T-cell (primary cell): ENCODE measurements at regions not wholly inside any gene's neighbourhood (a gene's known extent, or its start where the extent isn't known, plus 50 kb on each side); places are given as distances from the start of the nearest gene placed in this dataset.
A peak's percentile ranks its signal among the peaks of the same experiment; 100 is the strongest.

Experiments
- ATAC-seq, 4 experiments: fragments of 200-7000 bp in 3 of 4; fragments of 150-1000 bp in 1 of 4; cut with Tn5 transposase; replicated peaks in 1 of 4; 1 replicate in 3 of 4; 2 replicates in 1 of 4; pipeline ENCODE4 v1.10.0; 2021; ENCODE audit warnings: moderate library complexity in 3 of 4, mild to moderate bottlenecking in 2 of 4, moderate number of reproducible peaks in 1 of 4
- CTCF ChIA-PET, 2 donors: fragments of 300-600 bp; sonication (Branson Sonifier 250); formaldehyde crosslinking; loops; one replicate each; lab custom pipeline; 2022; ENCODE audit warnings: antibody characterized with exemption in 2 of 2; lab: Charles Lee
- POLR2A ChIA-PET, 2 donors: fragments of 300-600 bp; sonication (Branson Sonifier 250); formaldehyde crosslinking; loops; one replicate each; lab custom pipeline; 2022; ENCODE audit warnings: antibody characterized with exemption in 2 of 2; lab: Charles Lee
- DNase-seq, 35 experiments: peaks; one replicate each; pipeline versions ENCODE4 v3.0.0 to v3.0.0-alpha.2; 2013 to 2023
- H3K27ac ChIP-seq: one replicate; pipeline ENCODE4 v1.5.1; 2013; ENCODE audit warnings: low read length
- H3K27me3 ChIP-seq, 2 experiments: replicated peaks in 1 of 2; 1 replicate in 1 of 2; 2 replicates in 1 of 2; pipeline versions ENCODE4 v1.6.1 to v1.7.0; 2013; ENCODE audit warnings: low read length in 1 of 2, mixed read lengths in 1 of 2; ENCODE audit not compliant: control insufficient read depth in 2 of 2, insufficient read depth in 2 of 2; ENCODE audit errors: extremely low read depth in 1 of 2
- H3K36me3 ChIP-seq, 2 donors: 1 replicate in 1 of 2; 2 replicates in 1 of 2; pipeline versions ENCODE4 v1.6.1 to v1.7.0; 2013; ENCODE audit warnings: low read length in 1 of 2; ENCODE audit not compliant: control insufficient read depth in 2 of 2, insufficient read depth in 1 of 2; ENCODE audit errors: extremely low read depth in 1 of 2
- H3K4me1 ChIP-seq, 2 experiments: 1 replicate in 1 of 2; 2 replicates in 1 of 2; pipeline versions ENCODE4 v1.6.1 to v1.7.0; 2013; ENCODE audit warnings: low read length in 2 of 2, mixed read lengths in 1 of 2; ENCODE audit not compliant: insufficient read depth in 2 of 2, control insufficient read depth in 1 of 2; ENCODE audit errors: extremely low read depth in 1 of 2
- H3K4me3 ChIP-seq, 2 donors: 1 replicate in 1 of 2; 2 replicates in 1 of 2; pipeline versions ENCODE4 v1.5.1 to v1.7.0; 2013; ENCODE audit warnings: mild to moderate bottlenecking in 2 of 2, low read length in 1 of 2, moderate library complexity in 1 of 2; ENCODE audit not compliant: control insufficient read depth in 1 of 2; ENCODE audit errors: extremely low read depth in 1 of 2
- H3K9me3 ChIP-seq: 2 replicates; pipeline ENCODE4 v1.7.0; 2013
- H3K27ac Mint-ChIP-seq, 2 donors: one replicate each; pipeline ENCODE4 v1.8.0; 2020 to 2021; ENCODE audit warnings: mild to moderate bottlenecking in 2 of 2, mixed read lengths in 2 of 2
- H3K27me3 Mint-ChIP-seq, 2 donors: one replicate each; pipeline ENCODE4 v1.8.0; 2021 to 2022; ENCODE audit warnings: mixed read lengths in 2 of 2
- H3K36me3 Mint-ChIP-seq: one replicate; pipeline ENCODE4 v1.8.0; 2021; ENCODE audit warnings: mixed read lengths
- H3K4me1 Mint-ChIP-seq, 3 donors: one replicate each; pipeline ENCODE4 v1.8.0; 2020 to 2022; ENCODE audit warnings: mixed read lengths in 3 of 3, mild to moderate bottlenecking in 1 of 3
- H3K4me3 Mint-ChIP-seq, 3 donors: one replicate each; pipeline ENCODE4 v1.8.0; 2020 to 2022; ENCODE audit warnings: mild to moderate bottlenecking in 3 of 3, mixed read lengths in 3 of 3, moderate library complexity in 3 of 3
- H3K9me3 Mint-ChIP-seq, 3 donors: one replicate each; pipeline ENCODE4 v1.8.0; 2020 to 2022; ENCODE audit warnings: mixed read lengths in 3 of 3
- WGBS: methylation state at CpG from one replicate; pipeline ENCODE4 v1.1.5; 2013; ENCODE audit warnings: missing lambda C conversion rate; ENCODE audit not compliant: insufficient coverage; 5-methylcytosine and 5-hydroxymethylcytosine counted together

DNA sequence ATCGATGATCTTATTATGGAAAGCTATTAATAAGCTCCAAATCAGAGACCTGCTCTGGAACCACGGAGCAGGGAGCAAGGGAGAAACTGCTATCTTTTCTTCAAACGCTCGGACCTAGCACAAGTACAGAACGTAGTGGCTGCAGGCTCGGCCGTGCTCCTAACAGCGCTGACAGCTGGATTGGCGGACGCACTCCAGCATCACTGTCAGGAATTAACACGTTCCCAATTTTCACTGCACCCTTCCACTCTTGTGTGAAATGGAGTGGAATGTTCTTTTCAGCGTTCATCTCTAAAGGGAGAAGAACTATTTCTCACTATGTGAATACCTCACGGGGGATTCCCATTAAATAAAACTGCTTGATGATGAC, 106.9 kb downstream of the ZNF281 start:
- H3K9me3 ChIP-seq, result no peaks in the 10 kb centered on the region
- H3K27ac ChIP-seq, result peak overlapping the region; percentile 63
- POLR2A ChIA-PET, result no interaction called here
- Mint-ChIP-seq H3K27me3 (peaks cover 0 to 5% of the 10 kb centered on the region in 2 donors), H3K36me3 (no peaks in the 10 kb centered on the region), H3K4me1 (peaks cover 18 to 33% (median 23%) of the 10 kb centered on the region in 3 donors), H3K9me3 (no peaks in the 10 kb centered on the region), H3K27ac (peak overlapping the region; percentile 85 to 91), H3K4me3 (peak overlapping the region; percentile 87 to 92 (median 90))
- ATAC-seq (no peak), DNase-seq (peak in 1 of 35 experiments; percentile 11)
- no peaks in the 10 kb centered on the region for H3K27me3 ChIP-seq
- CTCF ChIA-PET, result interaction anchor here (1.5 to 1.7 kb wide), 2 partner anchors 23 to 619 kb away, joined by 3 to 6 read pairs; no protein-coding TSS in a partner anchor
- H3K4me1 ChIP-seq, result peaks cover 5 to 9% of the 10 kb centered on the region in 2 experiments
- peak overlapping the region; percentile 55 to 88 for H3K4me3 ChIP-seq
- no peaks in the 10 kb centered on the region for H3K36me3 ChIP-seq
- WGBS, result 82% methylated on average over 5 of the region's 13 CpGs

DNA sequence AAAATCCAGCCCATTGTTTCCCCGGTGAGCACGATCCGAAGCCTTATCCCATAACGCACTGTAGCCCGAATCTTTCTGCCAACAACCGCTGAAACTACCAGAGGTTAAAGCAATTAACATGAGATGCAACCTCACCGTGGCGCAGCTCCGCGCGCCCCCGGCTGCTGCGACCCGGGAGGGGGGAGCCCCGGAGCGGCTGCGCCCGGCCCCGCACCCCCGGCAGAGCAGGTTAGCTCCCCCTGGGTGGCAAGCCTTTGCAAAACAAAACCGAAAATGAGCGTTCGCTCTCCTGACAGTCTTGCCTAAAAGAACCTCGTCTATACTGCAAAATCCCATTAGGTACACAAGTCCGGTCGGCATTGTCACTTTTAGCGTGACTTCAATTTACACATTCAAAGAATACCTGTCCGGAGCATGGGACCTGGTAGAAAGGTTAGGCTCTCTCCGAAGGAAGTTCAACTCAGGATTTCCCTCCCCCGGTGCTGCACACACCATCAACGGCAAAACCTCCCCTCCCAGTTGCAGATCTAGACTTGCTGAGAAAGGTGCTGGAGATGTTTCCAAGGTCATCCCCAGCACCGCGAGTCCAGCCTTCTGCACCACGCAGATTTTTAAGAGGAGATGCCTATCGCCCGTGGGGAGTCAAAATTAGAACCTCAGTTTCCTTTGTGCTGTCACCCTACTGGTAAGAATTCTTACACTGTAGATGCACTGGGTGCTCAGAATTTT, 107.5 kb downstream of the ZNF281 start:
- Mint-ChIP-seq H3K4me3 (peak overlapping the region; percentile 87 to 92 (median 90)), H3K36me3 (no peaks in the 10 kb centered on the region), H3K27ac (peak overlapping the region; percentile 85 to 91), H3K27me3 (peaks cover 0 to 5% of the 10 kb centered on the region in 2 donors), H3K4me1 (peaks cover 14 to 31% (median 22%) of the 10 kb centered on the region in 3 donors), H3K9me3 (no peaks in the 10 kb centered on the region)
- no peaks in the 10 kb centered on the region for H3K27me3 ChIP-seq
- ChIA-PET POLR2A (interaction anchor here in 1 of 2 donors (0.6 to 0.7 kb wide), 2 partner anchors 114 to 1519 kb away, joined by 3 to 16 read pairs; no protein-coding TSS in a partner anchor), CTCF (interaction anchor here (0.6 to 1.7 kb wide), 6 partner anchors 22 to 618 kb away, joined by 3 to 6 read pairs (median 4); no protein-coding TSS in a partner anchor)
- DNase-seq, result peak; percentile 46 to 82 (median 64)
- under 1% methylated on average over 23 of the region's 36 CpGs for WGBS
- peaks cover 4 to 9% of the 10 kb centered on the region in 2 experiments for H3K4me1 ChIP-seq
- H3K9me3 ChIP-seq, result no peaks in the 10 kb centered on the region
- no peaks in the 10 kb centered on the region for H3K36me3 ChIP-seq
- peak overlapping the region; percentile 63 for H3K27ac ChIP-seq
- peak; percentile 92 to 97 (median 94) for ATAC-seq
- peak overlapping the region; percentile 55 to 88 for H3K4me3 ChIP-seq

DNA sequence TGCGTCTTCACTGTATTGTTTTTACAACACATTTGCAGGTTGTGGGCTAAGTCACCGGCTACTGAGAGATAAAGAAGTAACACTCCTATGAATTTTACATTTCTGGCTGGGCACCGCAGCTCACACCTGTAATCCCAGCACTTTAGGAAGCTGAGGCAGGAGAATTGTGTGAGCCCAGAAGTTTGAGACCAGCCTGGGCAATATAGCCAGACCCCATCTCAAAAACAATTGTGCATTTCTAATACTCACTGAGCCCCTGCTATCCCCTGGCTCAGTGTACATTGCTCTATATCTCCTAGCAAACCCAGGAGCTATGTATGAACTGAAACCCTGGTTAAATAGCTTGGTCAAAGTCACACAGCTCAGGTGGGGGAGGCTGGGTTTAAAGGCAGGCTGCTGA, 108.7 kb downstream of the ZNF281 start:
- Mint-ChIP-seq H3K27me3 (peaks cover 0 to 5% of the 10 kb centered on the region in 2 donors), H3K36me3 (no peaks in the 10 kb centered on the region), H3K27ac (peak overlapping the region; percentile 46 to 91), H3K4me3 (peak overlapping the region; percentile 87 to 92 (median 90)), H3K9me3 (no peaks in the 10 kb centered on the region), H3K4me1 (peaks cover 7 to 25% (median 15%) of the 10 kb centered on the region in 3 donors)
- Histone ChIP-seq H3K4me1 (peaks cover 0 to 9% of the 10 kb centered on the region in 2 experiments), H3K36me3 (no peaks in the 10 kb centered on the region), H3K9me3 (no peaks in the 10 kb centered on the region), H3K27ac (no peak overlapping the region), H3K27me3 (no peaks in the 10 kb centered on the region), H3K4me3 (no peak overlapping the region)
- ChIA-PET POLR2A (interaction anchor here in 1 of 2 donors (0.6 kb wide), 1 partner anchor 272 kb away, joined by 3 read pairs; no protein-coding TSS in a partner anchor), CTCF (interaction anchor here (0.5 to 1.7 kb wide), 3 partner anchors 13 to 89 kb away, joined by 4 to 8 read pairs (median 6); no protein-coding TSS in a partner anchor)
- WGBS, result 94% methylated on average over 2 of the region's 3 CpGs
- DNase-seq (no peak), ATAC-seq (no peak)

DNA sequence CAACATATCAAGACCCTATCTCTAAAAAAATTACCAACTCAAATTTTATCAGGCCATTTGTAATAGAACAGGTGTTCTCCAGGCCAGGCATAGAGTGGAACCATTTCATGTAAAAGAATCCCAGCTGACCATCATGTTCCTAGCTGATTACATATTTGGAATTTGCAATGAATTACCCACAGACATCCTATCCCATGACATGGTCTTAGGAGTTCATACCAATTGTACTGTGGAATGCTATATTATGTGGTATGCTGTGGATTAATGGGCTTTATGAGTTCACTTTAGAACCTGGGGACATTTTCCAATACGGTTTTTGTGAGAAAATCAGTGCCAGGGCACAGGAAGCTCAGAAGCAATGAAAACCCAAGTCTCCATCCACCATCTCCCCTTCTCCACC, 110.3 kb downstream of the ZNF281 start:
- H3K27me3 ChIP-seq, result no peaks in the 10 kb centered on the region
- no peaks in the 10 kb centered on the region for H3K36me3 Mint-ChIP-seq

DNA sequence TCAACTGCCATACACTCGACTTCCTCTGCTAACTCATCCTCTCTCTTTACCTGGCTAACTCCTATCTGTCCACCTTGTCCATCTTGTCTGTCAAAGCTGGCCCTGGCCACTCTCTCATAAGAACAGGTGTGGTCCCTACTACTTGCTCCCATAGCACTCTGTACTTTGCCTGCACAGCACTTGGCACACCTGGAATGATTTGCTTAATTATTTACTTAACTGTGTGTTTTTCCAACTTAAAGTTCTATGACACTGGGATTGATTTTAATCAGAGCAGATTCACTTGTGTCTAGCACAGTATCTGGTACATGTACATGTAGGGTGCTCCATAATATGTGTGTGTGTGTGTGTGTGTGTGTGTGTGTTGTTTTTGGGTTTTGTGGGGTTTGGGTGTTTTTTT, 111.6 kb downstream of the ZNF281 start:
- peaks cover 0 to 9% of the 10 kb centered on the region in 2 experiments for H3K4me1 ChIP-seq
- Mint-ChIP-seq H3K4me3 (no peak overlapping the region), H3K9me3 (no peaks in the 10 kb centered on the region), H3K27ac (no peak overlapping the region), H3K27me3 (peaks cover 0 to 5% of the 10 kb centered on the region in 2 donors), H3K36me3 (no peaks in the 10 kb centered on the region), H3K4me1 (peaks cover 7 to 15% (median 14%) of the 10 kb centered on the region in 3 donors)
- POLR2A ChIA-PET, result no interaction called here
- no peak for DNase-seq
- H3K9me3 ChIP-seq, result no peaks in the 10 kb centered on the region
- no peak overlapping the region for H3K27ac ChIP-seq
- ATAC-seq, result no peak
- CTCF ChIA-PET, result interaction anchor here in 1 of 2 donors (0.6 kb wide), 1 partner anchor 171 kb away, joined by 5 read pairs; no protein-coding TSS in a partner anchor
- no peak overlapping the region for H3K4me3 ChIP-seq
- no peaks in the 10 kb centered on the region for H3K27me3 ChIP-seq
- WGBS, result 80% methylated on average over 1 of the region's 1 CpG
- H3K36me3 ChIP-seq, result no peaks in the 10 kb centered on the region

More for the DNA sequence above, 110.3 kb downstream of the ZNF281 start:
- Histone ChIP-seq H3K9me3 (no peaks in the 10 kb centered on the region), H3K27ac (no peak overlapping the region), H3K4me1 (peaks cover 0 to 9% of the 10 kb centered on the region in 2 experiments), H3K4me3 (no peak overlapping the region), H3K36me3 (no peaks in the 10 kb centered on the region)
- H3K9me3 Mint-ChIP-seq, result no peaks in the 10 kb centered on the region
- POLR2A ChIA-PET, result no interaction called here
- ATAC-seq (no peak), DNase-seq (no peak)
- H3K4me3 Mint-ChIP-seq, result no peak overlapping the region
- no peak overlapping the region for H3K27ac Mint-ChIP-seq
- peaks cover 7 to 19% (median 15%) of the 10 kb centered on the region in 3 donors for H3K4me1 Mint-ChIP-seq
- CTCF ChIA-PET, result no interaction called here
- H3K27me3 Mint-ChIP-seq, result peaks cover 0 to 5% of the 10 kb centered on the region in 2 donors
- WGBS, result no CpG with 5 or more reads among the region's 1 CpG

DNA sequence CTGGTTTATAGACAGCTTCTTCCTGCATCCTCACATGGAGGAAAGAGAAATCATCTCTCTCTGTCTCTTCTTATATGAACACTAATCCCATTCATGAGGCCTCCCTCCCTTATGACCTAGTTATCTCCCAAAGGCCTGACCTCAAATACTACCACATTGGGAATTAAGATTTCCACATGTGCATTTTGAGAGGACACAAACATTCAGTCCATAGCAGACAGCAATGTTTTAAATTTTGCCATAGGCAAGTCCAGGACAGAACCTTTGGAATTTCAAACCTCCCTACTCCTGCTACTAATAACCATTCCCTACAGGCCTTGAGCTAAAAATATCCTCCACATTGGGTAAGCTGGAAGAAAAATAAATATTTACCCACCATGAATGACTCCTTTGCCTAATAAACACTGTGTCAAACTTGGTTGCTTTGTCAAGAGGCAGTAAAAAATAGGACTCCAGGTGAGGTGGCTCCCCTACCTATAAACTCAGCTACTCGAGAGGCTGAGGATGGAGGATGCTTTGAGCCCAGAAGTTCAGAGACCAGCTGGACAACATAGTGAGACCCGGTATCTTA, 113.7 kb downstream of the ZNF281 start:
- no peak overlapping the region for H3K27ac Mint-ChIP-seq
- DNase-seq (no peak), ATAC-seq (no peak)
- Histone ChIP-seq H3K27ac (no peak overlapping the region), H3K4me3 (no peak overlapping the region), H3K4me1 (peaks cover 0 to under 1% of the 10 kb centered on the region in 2 experiments), H3K36me3 (no peaks in the 10 kb centered on the region), H3K27me3 (no peaks in the 10 kb centered on the region), H3K9me3 (no peaks in the 10 kb centered on the region)
- POLR2A ChIA-PET, result no interaction called here
- H3K27me3 Mint-ChIP-seq, result peaks cover 0 to 5% of the 10 kb centered on the region in 2 donors
- H3K36me3 Mint-ChIP-seq, result no peaks in the 10 kb centered on the region
- H3K4me1 Mint-ChIP-seq, result peaks cover 0 to 7% (median 1%) of the 10 kb centered on the region in 3 donors
- H3K9me3 Mint-ChIP-seq, result no peaks in the 10 kb centered on the region
- WGBS, result no CpG with 5 or more reads among the region's 2 CpGs
- CTCF ChIA-PET, result interaction anchor here (0.7 to 1.4 kb wide), 2 partner anchors 10 to 53 kb away, joined by 3 to 8 read pairs; no protein-coding TSS in a partner anchor
- H3K4me3 Mint-ChIP-seq, result no peak overlapping the region
